ENCODE measurements at regions not wholly inside any gene's neighbourhood (a gene's known extent, or its start where the extent isn't known, plus 50 kb on each side); places are given as distances from the start of the nearest gene placed in this dataset.

- TF ChIP-seq, protein P1, sequence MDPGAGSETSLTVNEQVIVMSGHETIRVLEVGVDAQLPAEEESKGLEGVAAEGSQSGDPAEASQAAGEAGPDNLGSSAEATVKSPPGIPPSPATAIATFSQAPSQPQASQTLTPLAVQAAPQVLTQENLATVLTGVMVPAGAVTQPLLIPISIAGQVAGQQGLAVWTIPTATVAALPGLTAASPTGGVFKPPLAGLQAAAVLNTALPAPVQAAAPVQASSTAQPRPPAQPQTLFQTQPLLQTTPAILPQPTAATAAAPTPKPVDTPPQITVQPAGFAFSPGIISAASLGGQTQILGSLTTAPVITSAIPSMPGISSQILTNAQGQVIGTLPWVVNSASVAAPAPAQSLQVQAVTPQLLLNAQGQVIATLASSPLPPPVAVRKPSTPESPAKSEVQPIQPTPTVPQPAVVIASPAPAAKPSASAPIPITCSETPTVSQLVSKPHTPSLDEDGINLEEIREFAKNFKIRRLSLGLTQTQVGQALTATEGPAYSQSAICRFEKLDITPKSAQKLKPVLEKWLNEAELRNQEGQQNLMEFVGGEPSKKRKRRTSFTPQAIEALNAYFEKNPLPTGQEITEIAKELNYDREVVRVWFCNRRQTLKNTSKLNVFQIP (CRISPR knock-in tag; IDR thresholded peaks at IDR 0.05; ENCODE audit: borderline replicate concordance, low read depth) = no peak
- TF ChIP-seq CSRNP3 (CRISPR knock-in tag; IDR thresholded peaks at IDR 0.05) = no peak
- TF ChIP-seq ZNF565 (CRISPR knock-in tag; conservative IDR thresholded peaks at IDR 0.05; ENCODE audit: low read depth) = no peak
- no peak for TF ChIP-seq ZNF8 (CRISPR knock-in tag; IDR thresholded peaks at IDR 0.05)
These were observed 185.2 kb upstream of the IL12A start (continued) for GRCh38 chr3:159803459-159803858.

DNA sequence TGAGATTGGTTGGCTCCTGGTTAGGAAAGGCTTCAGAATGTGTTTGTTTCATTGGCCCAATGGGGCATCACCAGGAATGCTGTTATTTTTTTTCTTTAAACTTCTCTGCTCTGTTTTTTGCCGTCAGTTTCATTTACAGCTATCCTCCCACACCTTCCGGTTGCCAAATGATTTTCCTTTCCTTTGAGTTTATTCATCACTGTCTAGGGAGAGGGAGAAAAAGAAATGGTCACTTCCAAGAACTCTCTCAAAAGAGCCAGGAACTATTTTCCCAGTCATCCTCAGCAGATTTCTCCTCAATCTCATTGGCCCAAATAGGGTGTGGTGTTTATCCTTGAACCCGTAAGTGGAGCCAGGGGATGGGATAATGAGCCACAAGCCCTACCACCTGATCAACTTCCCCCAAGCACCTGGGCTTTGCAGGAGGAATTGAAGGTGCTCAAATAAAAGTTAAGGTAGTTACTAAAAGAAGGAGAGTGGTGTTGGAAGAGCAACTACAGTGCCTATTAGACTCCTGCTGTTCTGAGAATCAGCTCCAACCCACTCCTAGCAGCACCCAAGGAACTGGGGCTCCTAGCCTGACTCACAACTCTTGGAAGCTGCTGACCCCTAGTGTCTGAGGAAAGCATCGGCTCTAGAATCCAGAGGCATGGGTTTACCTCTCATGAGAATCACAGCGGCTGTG is 183.8 kb upstream of the IL12A start:
- TF ChIP-seq CSDC2 (CRISPR knock-in tag; IDR thresholded peaks at IDR 0.05) (no peak), OSR1 (CRISPR knock-in tag; IDR thresholded peaks at IDR 0.05) (no peak), RARB (CRISPR knock-in tag; IDR thresholded peaks at IDR 0.05) (no peak), CSRNP3 (CRISPR knock-in tag; IDR thresholded peaks at IDR 0.05) (no peak), SNAI2 (CRISPR knock-in tag; IDR thresholded peaks at IDR 0.05) (no peak), TOX (CRISPR knock-in tag; IDR thresholded peaks at IDR 0.05; ENCODE audit: borderline replicate concordance) (no peak), ZC3H10 (CRISPR knock-in tag; IDR thresholded peaks at IDR 0.05) (no peak), TCF4 (CRISPR knock-in tag; IDR thresholded peaks at IDR 0.05; ENCODE audit: borderline replicate concordance) (no peak)
- TF ChIP-seq, protein P1 (CRISPR knock-in tag; IDR thresholded peaks at IDR 0.05; ENCODE audit: borderline replicate concordance, low read depth) = no peak
- peak; percentile 99 for ATAC-seq

GRCh38 chr3:159805411-159805772 is 183.2 kb upstream of the IL12A start:
- no peak for ATAC-seq
- no peak for TF ChIP-seq CSDC2 (CRISPR knock-in tag; IDR thresholded peaks at IDR 0.05)
- TF ChIP-seq SNAI2 (CRISPR knock-in tag; IDR thresholded peaks at IDR 0.05) = no peak
- no peak for TF ChIP-seq RARB (CRISPR knock-in tag; IDR thresholded peaks at IDR 0.05)
- no peak for TF ChIP-seq ZNF565 (CRISPR knock-in tag; conservative IDR thresholded peaks at IDR 0.05; ENCODE audit: low read depth)
- no peak for TF ChIP-seq ZC3H10 (CRISPR knock-in tag; IDR thresholded peaks at IDR 0.05)
- no peak for TF ChIP-seq ZFP30 (CRISPR knock-in tag; IDR thresholded peaks at IDR 0.05)
- TF ChIP-seq, protein P2, sequence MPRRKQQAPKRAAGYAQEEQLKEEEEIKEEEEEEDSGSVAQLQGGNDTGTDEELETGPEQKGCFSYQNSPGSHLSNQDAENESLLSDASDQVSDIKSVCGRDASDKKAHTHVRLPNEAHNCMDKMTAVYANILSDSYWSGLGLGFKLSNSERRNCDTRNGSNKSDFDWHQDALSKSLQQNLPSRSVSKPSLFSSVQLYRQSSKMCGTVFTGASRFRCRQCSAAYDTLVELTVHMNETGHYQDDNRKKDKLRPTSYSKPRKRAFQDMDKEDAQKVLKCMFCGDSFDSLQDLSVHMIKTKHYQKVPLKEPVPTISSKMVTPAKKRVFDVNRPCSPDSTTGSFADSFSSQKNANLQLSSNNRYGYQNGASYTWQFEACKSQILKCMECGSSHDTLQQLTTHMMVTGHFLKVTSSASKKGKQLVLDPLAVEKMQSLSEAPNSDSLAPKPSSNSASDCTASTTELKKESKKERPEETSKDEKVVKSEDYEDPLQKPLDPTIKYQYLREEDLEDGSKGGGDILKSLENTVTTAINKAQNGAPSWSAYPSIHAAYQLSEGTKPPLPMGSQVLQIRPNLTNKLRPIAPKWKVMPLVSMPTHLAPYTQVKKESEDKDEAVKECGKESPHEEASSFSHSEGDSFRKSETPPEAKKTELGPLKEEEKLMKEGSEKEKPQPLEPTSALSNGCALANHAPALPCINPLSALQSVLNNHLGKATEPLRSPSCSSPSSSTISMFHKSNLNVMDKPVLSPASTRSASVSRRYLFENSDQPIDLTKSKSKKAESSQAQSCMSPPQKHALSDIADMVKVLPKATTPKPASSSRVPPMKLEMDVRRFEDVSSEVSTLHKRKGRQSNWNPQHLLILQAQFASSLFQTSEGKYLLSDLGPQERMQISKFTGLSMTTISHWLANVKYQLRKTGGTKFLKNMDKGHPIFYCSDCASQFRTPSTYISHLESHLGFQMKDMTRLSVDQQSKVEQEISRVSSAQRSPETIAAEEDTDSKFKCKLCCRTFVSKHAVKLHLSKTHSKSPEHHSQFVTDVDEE (CRISPR knock-in tag; IDR thresholded peaks at IDR 0.05) = no peak
- no peak for TF ChIP-seq ZNF70 (CRISPR knock-in tag; IDR thresholded peaks at IDR 0.05)
- no peak for TF ChIP-seq CREB5 (CRISPR knock-in tag; IDR thresholded peaks at IDR 0.05; ENCODE audit: low read depth)
- TF ChIP-seq ESRRG (CRISPR knock-in tag; IDR thresholded peaks at IDR 0.05) = no peak
- no peak for TF ChIP-seq BACH2 (CRISPR knock-in tag; IDR thresholded peaks at IDR 0.05; ENCODE audit: borderline replicate concordance)
- TF ChIP-seq, protein P1 (CRISPR knock-in tag; IDR thresholded peaks at IDR 0.05; ENCODE audit: borderline replicate concordance, low read depth) = no peak
- TF ChIP-seq ZNF8 (CRISPR knock-in tag; IDR thresholded peaks at IDR 0.05) = no peak
- TF ChIP-seq CSRNP3 (CRISPR knock-in tag; IDR thresholded peaks at IDR 0.05) = no peak
- no peak for TF ChIP-seq GLIS3 (CRISPR knock-in tag; IDR thresholded peaks at IDR 0.05)
- no peak for TF ChIP-seq ZFP3 (CRISPR knock-in tag; IDR thresholded peaks at IDR 0.05)
- no peak for TF ChIP-seq PPARA (CRISPR knock-in tag; IDR thresholded peaks at IDR 0.05; ENCODE audit: borderline replicate concordance)
- TF ChIP-seq, protein P3, sequence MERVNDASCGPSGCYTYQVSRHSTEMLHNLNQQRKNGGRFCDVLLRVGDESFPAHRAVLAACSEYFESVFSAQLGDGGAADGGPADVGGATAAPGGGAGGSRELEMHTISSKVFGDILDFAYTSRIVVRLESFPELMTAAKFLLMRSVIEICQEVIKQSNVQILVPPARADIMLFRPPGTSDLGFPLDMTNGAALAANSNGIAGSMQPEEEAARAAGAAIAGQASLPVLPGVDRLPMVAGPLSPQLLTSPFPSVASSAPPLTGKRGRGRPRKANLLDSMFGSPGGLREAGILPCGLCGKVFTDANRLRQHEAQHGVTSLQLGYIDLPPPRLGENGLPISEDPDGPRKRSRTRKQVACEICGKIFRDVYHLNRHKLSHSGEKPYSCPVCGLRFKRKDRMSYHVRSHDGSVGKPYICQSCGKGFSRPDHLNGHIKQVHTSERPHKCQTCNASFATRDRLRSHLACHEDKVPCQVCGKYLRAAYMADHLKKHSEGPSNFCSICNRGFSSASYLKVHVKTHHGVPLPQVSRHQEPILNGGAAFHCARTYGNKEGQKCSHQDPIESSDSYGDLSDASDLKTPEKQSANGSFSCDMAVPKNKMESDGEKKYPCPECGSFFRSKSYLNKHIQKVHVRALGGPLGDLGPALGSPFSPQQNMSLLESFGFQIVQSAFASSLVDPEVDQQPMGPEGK (CRISPR knock-in tag; IDR thresholded peaks at IDR 0.05; ENCODE audit: borderline replicate concordance) = no peak

Measured in SK-N-SH treated with all-trans-retinoic acid at 6 μM for 48 hours (cell line).